GM12878 (cell line): ENCODE measurements at regions not wholly inside any gene's neighbourhood (a gene's known extent, or its start where the extent isn't known, plus 50 kb on each side); places are given as distances from the start of the nearest gene placed in this dataset.

Experiments used
- ATAC-seq: fragments of 200-7000 bp; cut with Tn5 transposase; 3 replicates; pipeline ENCODE4 v1.9.1; 2020; ENCODE audit warnings: mild to moderate bottlenecking, moderate library complexity
- BruUV-seq: library from RNA; stranded (reverse); fragments of 400-500 nt; replicated peaks from 2 replicates; lab custom pipeline; 2021; lab: Mats Ljungman, UMichigan
- CTCF ChIA-PET: fragments of 300-600 bp; sonication (Branson Sonifier 250); formaldehyde crosslinking; extraction: SDS; loops from one replicate; lab custom pipeline; 2021; ENCODE audit warnings: inconsistent platforms; lab: Yijun Ruan, JAX
- POLR2A ChIA-PET: fragments of 350-600 bp; formaldehyde crosslinking; extraction: SDS; loops from one replicate; lab custom pipeline; 2021; ENCODE audit warnings: inconsistent platforms; lab: Charles Lee
- RAD21 ChIA-PET: fragments of 300-600 bp; sonication (Branson Sonifier 250); formaldehyde crosslinking; loops from one replicate; lab custom pipeline; 2023; ENCODE audit warnings: antibody characterized with exemption; ENCODE audit not compliant: unreplicated experiment; lab: Charles Lee
- SMC1A ChIA-PET: fragments of 300-600 bp; sonication (Branson Sonifier 250); formaldehyde crosslinking; loops from one replicate; lab custom pipeline; 2023; ENCODE audit not compliant: unreplicated experiment, uncharacterized antibody; lab: Charles Lee
- DNase-seq: peaks from one replicate; pipeline ENCODE4 v3.0.0-alpha.2; 2011; ENCODE audit warnings: low read depth, low spot score
- FAIRE-seq: peaks from 3 replicates; lab custom pipeline; 2011; peaks lifted over from hg19 to GRCh38; lab: Jason Lieb, UNC
- H2AFZ ChIP-seq: 2 replicates; pipeline ENCODE4 v1.6.0; 2011; ENCODE audit warnings: low read depth, low read length, control low read depth; ENCODE audit not compliant: control insufficient read depth
- H3K27ac ChIP-seq: 2 replicates; pipeline ENCODE4 v1.5.1; 2011; ENCODE audit warnings: control low read depth; ENCODE audit not compliant: control insufficient read depth, insufficient read depth
- H3K27me3 ChIP-seq, 2 experiments: replicated peaks in 1 of 2; 2 replicates each; pipeline versions ENCODE4 v1.6.0 to v1.6.1; 2011; ENCODE audit warnings: low read length in 1 of 2; ENCODE audit not compliant: control insufficient read depth in 2 of 2, insufficient read depth in 2 of 2
- H3K36me3 ChIP-seq, 2 experiments: 2 replicates each; pipeline ENCODE4 v1.5.1; 2011; ENCODE audit warnings: low read length in 1 of 2; ENCODE audit not compliant: control insufficient read depth in 2 of 2, insufficient read depth in 2 of 2
- H3K4me1 ChIP-seq: 2 replicates; pipeline ENCODE4 v1.6.1; 2011; ENCODE audit warnings: mild to moderate bottlenecking, low read length, moderate library complexity, mixed read lengths; ENCODE audit not compliant: control insufficient read depth, insufficient read depth
- H3K4me2 ChIP-seq: 2 replicates; pipeline ENCODE4 v1.6.0; 2011; ENCODE audit warnings: control low read depth; ENCODE audit not compliant: control insufficient read depth, insufficient read depth
- H3K4me3 ChIP-seq: fragments of 200-600 bp; sonication (generic); 2 replicates; pipeline ENCODE4 v1.5.1; 2016
- H3K79me2 ChIP-seq: 2 replicates; pipeline ENCODE4 v1.6.0; 2011; ENCODE audit warnings: low read length; ENCODE audit not compliant: control insufficient read depth, insufficient read depth
- H3K9ac ChIP-seq: 2 replicates; pipeline ENCODE4 v1.8.0; 2011; ENCODE audit warnings: low read length, control low read depth, mixed read lengths; ENCODE audit not compliant: control insufficient read depth, insufficient read depth
- H3K9me3 ChIP-seq: replicated peaks from 3 replicates; pipeline ENCODE4 v1.5.1; 2011; ENCODE audit warnings: mild to moderate bottlenecking, low read length; ENCODE audit not compliant: control insufficient read depth, insufficient read depth
- H4K20me1 ChIP-seq: 2 replicates; pipeline ENCODE4 v1.6.0; 2011; ENCODE audit not compliant: control insufficient read depth, insufficient read depth
- CREM ChIP-seq: IDR thresholded peaks from 2 replicates; pipeline ENCODE4 v1.6.1; 2014; ENCODE audit warnings: antibody characterized with exemption, low read depth
- EED ChIP-seq: sonication (generic); IDR thresholded peaks from 2 replicates; pipeline ENCODE4 v1.6.1; 2016; ENCODE audit warnings: antibody characterized with exemption, low read depth
- EZH2 ChIP-seq: IDR thresholded peaks from 2 replicates; pipeline ENCODE4 v1.6.1; 2012; ENCODE audit warnings: low read depth, mild to moderate bottlenecking, control low read depth, inconsistent platforms, low read length, borderline replicate concordance; ENCODE audit not compliant: control insufficient read depth
- HCFC1 ChIP-seq: fragments of 150-350 bp; IDR thresholded peaks from 2 replicates; pipeline ENCODE4 v1.6.1; 2014; ENCODE audit warnings: low read length
- MTA2 ChIP-seq: fragments of 450-650 bp; IDR thresholded peaks from 2 replicates; pipeline ENCODE4 v1.6.1; 2016; ENCODE audit warnings: low read depth, mild to moderate bottlenecking, moderate library complexity
- MTA3 ChIP-seq: IDR thresholded peaks from 2 replicates; pipeline ENCODE4 v1.6.1; 2012; ENCODE audit warnings: low read length, inconsistent platforms, borderline replicate concordance
- NFIC ChIP-seq: IDR thresholded peaks from 2 replicates; pipeline ENCODE4 v1.6.1; 2012; ENCODE audit warnings: low read depth, mild to moderate bottlenecking, inconsistent platforms, low read length, moderate library complexity
- NR2C2 ChIP-seq: IDR thresholded peaks from 2 replicates; pipeline ENCODE4 v1.6.1; 2011; ENCODE audit warnings: borderline replicate concordance, low read depth; ENCODE audit not compliant: control insufficient read depth, insufficient read length
- PAX5 ChIP-seq: IDR thresholded peaks from 2 replicates; pipeline ENCODE4 v1.6.1; 2011; ENCODE audit warnings: low read depth, low read length, borderline replicate concordance
- POLR2AphosphoS2 ChIP-seq: IDR thresholded peaks from 2 replicates; pipeline ENCODE4 v1.6.1; 2011; ENCODE audit warnings: low read depth, mild to moderate bottlenecking, low read length, improper control_type of control experiment, moderate library complexity
- RAD51 ChIP-seq: fragments of 450-650 bp; IDR thresholded peaks from 2 replicates; pipeline ENCODE4 v1.6.1; 2016; ENCODE audit warnings: moderate library complexity, mild to moderate bottlenecking, inconsistent platforms
- RBBP5 ChIP-seq: fragments of 200-600 bp; sonication (generic); conservative IDR thresholded peaks from 2 replicates; pipeline ENCODE4 v1.6.1; 2016
- RELA ChIP-seq: fragments of 450-650 bp; IDR thresholded peaks from 2 replicates; pipeline ENCODE4 v1.8.0; 2014; ENCODE audit warnings: borderline replicate concordance; ENCODE audit not compliant: partially characterized antibody
- SUPT20H ChIP-seq: IDR thresholded peaks from 2 replicates; pipeline ENCODE4 v1.6.1; 2011; ENCODE audit warnings: low read depth, mild to moderate bottlenecking, low read length, moderate library complexity, borderline replicate concordance; ENCODE audit not compliant: control insufficient read depth
- ZNF217 ChIP-seq: fragments of 450-650 bp; IDR thresholded peaks from 2 replicates; pipeline ENCODE4 v1.6.1; 2017; ENCODE audit warnings: antibody characterized with exemption, mild to moderate bottlenecking
- ZNF384 ChIP-seq: IDR thresholded peaks from 2 replicates; pipeline ENCODE4 v1.6.1; 2012; ENCODE audit warnings: low read depth, mild to moderate bottlenecking, low read length, improper control_type of control experiment, borderline replicate concordance
- WGBS: methylation state at CpG from one replicate; pipeline ENCODE4 v1.1.6; 2016; ENCODE audit warnings: low lambda C conversion rate; ENCODE audit not compliant: insufficient replicate concordance, insufficient coverage; ENCODE audit errors: missing lambda C conversion rate; 5-methylcytosine and 5-hydroxymethylcytosine counted together
- in situ Hi-C: fragments of 300-500 bp; cut with MboI; formaldehyde crosslinking; loops from 9 replicates; pipeline ENCODE4 v1.14.3; 2018; ENCODE audit warnings: mixed read lengths
- intact Hi-C: fragments of 100-400 bp; cut with micrococcal nuclease; formaldehyde crosslinking; loops from one replicate; pipeline ENCODE4 v1.14.2; 2022; ENCODE audit not compliant: unreplicated experiment

DNA sequence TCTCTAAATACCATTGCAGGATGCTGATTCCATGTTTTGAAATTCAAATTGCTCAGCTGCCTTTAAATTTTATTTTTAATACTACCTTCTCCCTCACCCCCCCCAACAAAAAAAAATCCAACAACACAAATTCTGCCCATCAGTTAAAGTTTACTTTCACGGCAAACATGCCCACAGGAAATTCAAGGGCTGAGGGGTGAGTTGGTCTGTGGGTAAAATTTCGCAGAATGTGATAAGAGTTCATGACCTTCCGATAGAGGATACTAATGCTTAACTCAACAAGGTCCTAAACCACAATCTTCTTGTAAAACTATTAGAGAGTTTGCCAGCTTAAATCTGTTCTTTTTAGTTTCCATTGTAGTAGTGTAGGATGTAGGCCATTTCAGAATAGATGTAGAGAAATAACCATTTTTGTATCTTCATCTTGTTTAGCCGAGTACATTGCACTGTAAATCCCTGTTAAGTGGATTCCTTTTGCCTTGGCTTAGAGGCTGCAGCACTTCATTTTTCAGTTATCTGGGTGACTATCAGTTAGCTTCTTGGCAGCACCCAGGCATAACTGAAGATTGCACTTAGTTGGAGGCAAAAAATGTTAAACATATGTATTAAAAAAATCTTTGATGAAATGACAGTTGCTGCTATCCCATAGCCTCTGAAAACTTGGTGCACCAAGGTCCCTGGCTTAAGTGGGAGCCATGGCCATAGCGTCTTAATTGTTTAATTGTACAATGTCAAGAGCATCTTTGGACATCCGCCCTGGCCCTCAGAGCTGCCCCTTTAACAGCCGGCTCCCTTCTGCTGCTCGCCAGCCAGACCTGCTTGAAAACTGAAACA is 232.3 kb downstream of the HAUS1 start:
- Histone ChIP-seq H2AFZ (no peak overlapping the region), H3K79me2 (no peaks in the 10 kb centered on the region), H4K20me1 (no peaks in the 10 kb centered on the region), H3K36me3 (no peaks in the 10 kb centered on the region), H3K9me3 (no peaks in the 10 kb centered on the region), H3K4me2 (no peak overlapping the region), H3K4me1 (peaks cover 3% of the 10 kb centered on the region; the same call in 1 of the 2 replicates), H3K9ac (no peak overlapping the region), H3K27me3 (peaks cover 6 to 9% of the 10 kb centered on the region in 2 experiments), H3K4me3 (no peak overlapping the region), H3K27ac (no peak overlapping the region)
- WGBS: 44% methylated on average over 8 of the region's 8 CpGs
- intact Hi-C loops: no loop called here
- no peak for DNase-seq
- POLR2A ChIA-PET: no interaction called here
- no peak for ATAC-seq
- CTCF ChIA-PET: no interaction called here
- BruUV-seq: no TSS peak
- in situ Hi-C loops: no loop called here
- SMC1A ChIA-PET: no interaction called here
- RAD21 ChIA-PET: no interaction called here
- TF ChIP-seq HCFC1 (no peak), SUPT20H (no peak), CREM (no peak), PAX5 (no peak), NFIC (no peak), EED (no peak), MTA3 (no peak), RBBP5 (no peak), RAD51 (no peak), ZNF217 (no peak), EZH2 (no peak), ZNF384 (no peak), POLR2AphosphoS2 (no peak), RELA (no peak), NR2C2 (no peak), MTA2 (no peak)
- no peak for FAIRE-seq
